ENCODE measurements at regions not wholly inside any gene's neighbourhood (a gene's known extent, or its start where the extent isn't known, plus 50 kb on each side); places are given as distances from the start of the nearest gene placed in this dataset.
"Not testable (repeated sequence)": the region's sequence is repeated elsewhere in the genome, so short reads cannot be mapped to it uniquely, and the experiment has no call there.

- no peak for ATAC-seq
- no peak for DNase-seq
- H3K36me3 ChIP-seq, result peaks cover 0 to under 1% (median 0%) of the 10 kb centered on the region in 3 donors
- intact Hi-C loops (cut with DNase I), result no loop called here
- TF ChIP-seq CTCF (IDR thresholded peaks at IDR 0.05), result no peak
- no peak overlapping the region for H3K27ac ChIP-seq
- no peaks in the 10 kb centered on the region for H3K27me3 ChIP-seq
- H3K4me3 ChIP-seq, result no peak overlapping the region
- no peaks in the 10 kb centered on the region for H3K9me3 ChIP-seq
- H3K4me1 ChIP-seq, result peaks cover 0 to 9% (median 8%) of the 10 kb centered on the region in 3 donors
- no peak for FAIRE-seq
- 67 to 72% methylated on average over 4 of the region's 4 CpGs for WGBS, 2 donors
These were observed 154.6 kb upstream of the ZNF267 start for GRCh38 chr16:31718998-31719397.

- FAIRE-seq (no peak), ATAC-seq (no peak), DNase-seq (no peak)
- intact Hi-C loops (cut with DNase I), result no loop called here
- H3K27ac ChIP-seq, result no peak overlapping the region
- no peak for TF ChIP-seq CTCF (IDR thresholded peaks at IDR 0.05)
- H3K4me3 ChIP-seq, result no peak overlapping the region
- H3K36me3 ChIP-seq, result peaks cover 0 to 12% (median 3%) of the 10 kb centered on the region in 3 donors
- H3K9me3 ChIP-seq, result no peaks in the 10 kb centered on the region
- no peaks in the 10 kb centered on the region for H3K4me1 ChIP-seq
- no peaks in the 10 kb centered on the region for H3K27me3 ChIP-seq
These were observed 146.1 kb upstream of the ZNF267 start for GRCh38 chr16:31727553-31727952.

- WGBS, 2 donors, result 95 to 97% methylated on average over 3 of the region's 3 CpGs
- peaks cover 0 to 4% (median 0%) of the 10 kb centered on the region in 4 donors for H3K9me3 ChIP-seq
- H3K27ac ChIP-seq, result no peak overlapping the region
- no peak overlapping the region for H3K4me3 ChIP-seq
- no peak for TF ChIP-seq CTCF (IDR thresholded peaks at IDR 0.05)
- DNase-seq (no peak), FAIRE-seq (no peak), ATAC-seq (no peak)
- peaks cover 5 to 21% (median 13%) of the 10 kb centered on the region in 3 donors for H3K36me3 ChIP-seq
- intact Hi-C loops (cut with DNase I), result no loop called here
- no peaks in the 10 kb centered on the region for H3K4me1 ChIP-seq
- H3K27me3 ChIP-seq, result no peaks in the 10 kb centered on the region
These were observed 139.3 kb upstream of the ZNF267 start for GRCh38 chr16:31734265-31734664.

GRCh38 chr16:31745098-31745497 is 128.5 kb upstream of the ZNF267 start:
- H3K4me1 ChIP-seq; H3K4me3 ChIP-seq; H3K36me3 ChIP-seq; FAIRE-seq; ATAC-seq; H3K27ac ChIP-seq; intact Hi-C loops (cut with DNase I); H3K27me3 ChIP-seq; DNase-seq: not testable (repeated sequence)
- H3K9me3 ChIP-seq, result peaks cover 0 to 13% (median 6%) of the 10 kb centered on the region in 4 donors

GRCh38 chr16:31745900-31746299 is 127.7 kb upstream of the ZNF267 start:
- H3K4me1 ChIP-seq, result no peaks in the 10 kb centered on the region
- DNase-seq (no peak), FAIRE-seq (no peak), ATAC-seq (no peak)
- no peak overlapping the region for H3K27ac ChIP-seq
- TF ChIP-seq CTCF (IDR thresholded peaks at IDR 0.05), result no peak
- WGBS, 2 donors, result 97 to 98% methylated on average over 2 of the region's 2 CpGs
- intact Hi-C loops (cut with DNase I), result no loop called here
- no peaks in the 10 kb centered on the region for H3K36me3 ChIP-seq
- no peaks in the 10 kb centered on the region for H3K27me3 ChIP-seq
- H3K9me3 ChIP-seq, result peaks cover 0 to 13% (median 6%) of the 10 kb centered on the region in 4 donors
- no peak overlapping the region for H3K4me3 ChIP-seq

All from pancreas (tissue), 10 donors.